Liver (tissue), 8 donors: ENCODE measurements at regions not wholly inside any gene's neighbourhood (a gene's known extent, or its start where the extent isn't known, plus 50 kb on each side); places are given as distances from the start of the nearest gene placed in this dataset.

Experiments
- DNase-seq: peaks from one replicate; pipeline ENCODE4 v3.0.0-alpha.2; 2017; ENCODE audit warnings: low spot score
- H3K27ac ChIP-seq, 2 donors: one replicate each; pipeline ENCODE4 v1.7.0; 2013; ENCODE audit warnings: inconsistent platforms in 2 of 2, low read length in 2 of 2, control low read depth in 1 of 2, low read depth in 1 of 2, mild to moderate bottlenecking in 1 of 2
- H3K27me3 ChIP-seq, 4 donors: one replicate each; pipeline versions ENCODE4 v1.6.1 to v1.7.0; 2013; ENCODE audit warnings: low read length in 3 of 4, inconsistent platforms in 1 of 4, mild to moderate bottlenecking in 1 of 4, moderate library complexity in 1 of 4; ENCODE audit not compliant: control insufficient read depth in 4 of 4, insufficient read depth in 4 of 4
- H3K36me3 ChIP-seq, 4 donors: one replicate each; pipeline versions ENCODE4 v1.6.1 to v1.7.0; 2013; ENCODE audit warnings: low read length in 3 of 4, mild to moderate bottlenecking in 3 of 4, low read depth in 1 of 4, moderate library complexity in 1 of 4; ENCODE audit not compliant: control insufficient read depth in 4 of 4, insufficient read depth in 3 of 4
- H3K4me1 ChIP-seq, 4 donors: one replicate each; pipeline versions ENCODE4 v1.6.1 to v1.7.0; 2013; ENCODE audit warnings: low read length in 3 of 4, mild to moderate bottlenecking in 3 of 4, moderate library complexity in 1 of 4; ENCODE audit not compliant: control insufficient read depth in 4 of 4, insufficient read depth in 4 of 4
- H3K4me3 ChIP-seq, 3 donors: one replicate each; pipeline versions ENCODE4 v1.6.1 to v1.7.0; 2013; ENCODE audit warnings: low read length in 3 of 3, control low read depth in 1 of 3, low read depth in 1 of 3, mild to moderate bottlenecking in 1 of 3
- H3K9ac ChIP-seq, 2 donors: one replicate each; pipeline ENCODE4 v1.7.0; 2013; ENCODE audit warnings: low read length in 2 of 2, mild to moderate bottlenecking in 2 of 2, moderate library complexity in 2 of 2, control low read depth in 1 of 2, low read depth in 1 of 2
- H3K9me3 ChIP-seq, 4 donors: one replicate each; pipeline versions ENCODE4 v1.6.1 to v1.7.0; 2013; ENCODE audit warnings: low read length in 3 of 4; ENCODE audit not compliant: control insufficient read depth in 4 of 4
- ATF3 ChIP-seq: IDR thresholded peaks from 2 replicates; pipeline ENCODE4 v1.6.1; 2016; ENCODE audit warnings: antibody characterized with exemption
- CTCF ChIP-seq: fragments of 150-350 bp; IDR thresholded peaks from 2 replicates; pipeline ENCODE4 v1.5.1; 2017; ENCODE audit warnings: improper control_type of control experiment, low read depth, low read length; ENCODE audit not compliant: missing input control
- EGR1 ChIP-seq, 2 donors: IDR thresholded peaks; 2 replicates each; pipeline ENCODE4 v1.6.1; 2016 to 2018; ENCODE audit warnings: antibody characterized with exemption in 2 of 2, low read depth in 2 of 2
- FOXA1 ChIP-seq: IDR thresholded peaks from 2 replicates; pipeline ENCODE4 v1.6.1; 2016; ENCODE audit warnings: antibody characterized with exemption
- FOXA2 ChIP-seq: IDR thresholded peaks from 2 replicates; pipeline ENCODE4 v1.6.1; 2016; ENCODE audit warnings: antibody characterized with exemption
- GABPA ChIP-seq, 2 donors: IDR thresholded peaks in 1 of 2; conservative IDR thresholded peaks in 1 of 2; 2 replicates each; pipeline ENCODE4 v1.6.1; 2016; ENCODE audit warnings: antibody characterized with exemption in 2 of 2, mild to moderate bottlenecking in 1 of 2, moderate library complexity in 1 of 2
- HNF4A ChIP-seq, 2 donors: conservative IDR thresholded peaks; 2 replicates each; pipeline ENCODE4 v1.6.1; 2016; ENCODE audit warnings: antibody characterized with exemption in 2 of 2, mild to moderate bottlenecking in 2 of 2
- JUND ChIP-seq, 2 donors: IDR thresholded peaks; 2 replicates each; pipeline ENCODE4 v1.6.1; 2016; ENCODE audit warnings: antibody characterized with exemption in 2 of 2
- MAX ChIP-seq: IDR thresholded peaks from 2 replicates; pipeline ENCODE4 v1.6.1; 2016; ENCODE audit warnings: antibody characterized with exemption
- NR2F2 ChIP-seq: IDR thresholded peaks from 2 replicates; pipeline ENCODE4 v1.6.1; 2016; ENCODE audit warnings: antibody characterized with exemption
- RAD21 ChIP-seq, 2 donors: IDR thresholded peaks; 2 replicates each; pipeline ENCODE4 v1.6.1; 2016; ENCODE audit warnings: antibody characterized with exemption in 2 of 2, mild to moderate bottlenecking in 2 of 2
- REST ChIP-seq: IDR thresholded peaks from 2 replicates; pipeline ENCODE4 v1.6.1; 2016; ENCODE audit warnings: antibody characterized with exemption, mild to moderate bottlenecking
- RXRA ChIP-seq, 2 donors: IDR thresholded peaks; 2 replicates each; pipeline ENCODE4 v1.6.1; 2017 to 2018; ENCODE audit warnings: antibody characterized with exemption in 2 of 2, mild to moderate bottlenecking in 1 of 2
- SP1 ChIP-seq: IDR thresholded peaks from 2 replicates; pipeline ENCODE4 v1.6.1; 2018; ENCODE audit warnings: antibody characterized with exemption, mild to moderate bottlenecking
- TAF1 ChIP-seq: conservative IDR thresholded peaks from 2 replicates; pipeline ENCODE4 v1.6.1; 2016; ENCODE audit warnings: antibody characterized with exemption, mild to moderate bottlenecking
- YY1 ChIP-seq: IDR thresholded peaks from 2 replicates; pipeline ENCODE4 v1.6.1; 2016; ENCODE audit warnings: antibody characterized with exemption, mild to moderate bottlenecking
- ZBTB33 ChIP-seq: IDR thresholded peaks from 2 replicates; pipeline ENCODE4 v1.6.1; 2016; ENCODE audit warnings: antibody characterized with exemption
- WGBS: extraction: QIAGEN DNeasy Blood & Tissue Kit; methylation state at CpG from one replicate; pipeline ENCODE4 v1.1.7; 2013; 5-methylcytosine and 5-hydroxymethylcytosine counted together
- donor health status: healthy.
- donor health status: healthy.
- donor health status: healthy.
- donor health status: healthy.
- donor health status: healthy.

- Histone ChIP-seq H3K9me3 (no peaks in the 10 kb centered on the region), H3K27ac (no peak overlapping the region), H3K4me3 (no peak overlapping the region), H3K9ac (no peak overlapping the region), H3K27me3 (peaks cover 0 to 2% (median 0%) of the 10 kb centered on the region in 4 donors), H3K4me1 (no peaks in the 10 kb centered on the region), H3K36me3 (no peaks in the 10 kb centered on the region)
- 92% methylated on average over 11 of the region's 11 CpGs for WGBS
- TF ChIP-seq ZBTB33, result no peak
- no peak for TF ChIP-seq NR2F2
- TF ChIP-seq FOXA1, result no peak
- no peak for TF ChIP-seq RAD21 (IDR thresholded peaks at IDR 0.05)
- TF ChIP-seq HNF4A (conservative IDR thresholded peaks at IDR 0.05), result no peak
- TF ChIP-seq CTCF, result no peak
- no peak for TF ChIP-seq EGR1 (IDR thresholded peaks at IDR 0.05; ENCODE audit: low read depth in 2 of 2)
- TF ChIP-seq YY1, result no peak
- TF ChIP-seq GABPA (IDR thresholded peaks at IDR 0.05 in 1 of 2, conservative IDR thresholded peaks at IDR 0.05 in 1 of 2), result no peak
- TF ChIP-seq REST, result no peak
- no peak for TF ChIP-seq TAF1
- no peak for TF ChIP-seq JUND (IDR thresholded peaks at IDR 0.05)
- TF ChIP-seq ATF3, result no peak
- TF ChIP-seq FOXA2, result no peak
- no peak for TF ChIP-seq MAX
- TF ChIP-seq RXRA (IDR thresholded peaks at IDR 0.05), result no peak
- DNase-seq, result no peak
Measured at GRCh38 chr2:60097298-60097697, 456.2 kb downstream of the BCL11A start.

GRCh38 chr2:60096556-60096955, 456.9 kb downstream of the BCL11A start:
- H3K27me3 ChIP-seq, result peaks cover 0 to 2% (median 0%) of the 10 kb centered on the region in 4 donors
- DNase-seq, result no peak
- H3K4me3 ChIP-seq, result no peak overlapping the region
- no peak overlapping the region for H3K9ac ChIP-seq
- WGBS, result 82% methylated on average over 5 of the region's 5 CpGs
- no peaks in the 10 kb centered on the region for H3K9me3 ChIP-seq
- no peak overlapping the region for H3K27ac ChIP-seq
- H3K36me3 ChIP-seq, result no peaks in the 10 kb centered on the region
- no peaks in the 10 kb centered on the region for H3K4me1 ChIP-seq
- TF ChIP-seq REST (no peak), ZBTB33 (no peak), FOXA2 (no peak), RAD21 (IDR thresholded peaks at IDR 0.05) (no peak), SP1 (no peak), NR2F2 (no peak), GABPA (IDR thresholded peaks at IDR 0.05 in 1 of 2, conservative IDR thresholded peaks at IDR 0.05 in 1 of 2) (no peak), FOXA1 (no peak), YY1 (no peak), MAX (no peak), ATF3 (no peak), RXRA (IDR thresholded peaks at IDR 0.05) (no peak), HNF4A (conservative IDR thresholded peaks at IDR 0.05) (no peak), TAF1 (no peak)
